GM11168 (cell line): ENCODE measurements at regions not wholly inside any gene's neighbourhood (a gene's known extent, or its start where the extent isn't known, plus 50 kb on each side); places are given as distances from the start of the nearest gene placed in this dataset.

Experiments
- in situ Hi-C: fragments of 300-500 bp; cut with MboI; formaldehyde crosslinking; loops from one replicate; pipeline ENCODE4 v1.12.0; 2022; ENCODE audit warnings: low sequenced_read_pairs; ENCODE audit not compliant: unreplicated experiment

GRCh38 chr7:35465791-35466336 lies 212.0 kb upstream of the TBX20 start:
- in situ Hi-C loops, result no loop called here

- in situ Hi-C loops, result no loop called here
Measured at GRCh38 chr7:35463751-35464150, 209.9 kb upstream of the TBX20 start.

DNA sequence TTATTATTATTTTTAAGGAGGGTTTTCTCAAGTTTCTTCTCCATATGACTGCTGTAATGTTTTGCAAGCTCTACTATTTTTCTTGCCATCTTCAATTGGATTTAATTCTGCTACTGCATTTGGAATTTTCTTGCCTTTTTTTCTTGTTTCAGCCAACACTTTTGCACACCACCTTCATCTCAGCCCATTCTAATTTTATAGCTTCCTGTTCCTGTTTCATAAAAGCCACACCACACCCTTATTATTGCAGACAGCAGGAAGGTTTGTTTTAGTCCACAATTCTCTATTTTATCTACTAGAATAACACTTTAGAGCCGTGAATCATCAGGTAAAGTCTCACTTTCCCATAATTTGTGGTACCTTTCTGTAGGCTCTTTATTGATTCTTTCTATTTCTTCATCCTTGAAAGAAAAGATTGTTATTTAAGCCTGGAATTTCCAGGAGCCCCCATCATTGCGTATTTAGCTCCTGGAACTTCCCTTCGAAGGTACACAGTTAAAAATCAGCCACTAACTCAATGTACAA lies 209.3 kb upstream of the TBX20 start:
- in situ Hi-C loops, result no loop called here

GRCh38 chr7:35454575-35455385 lies 200.9 kb upstream of the TBX20 start:
- in situ Hi-C loops, result no loop called here

DNA sequence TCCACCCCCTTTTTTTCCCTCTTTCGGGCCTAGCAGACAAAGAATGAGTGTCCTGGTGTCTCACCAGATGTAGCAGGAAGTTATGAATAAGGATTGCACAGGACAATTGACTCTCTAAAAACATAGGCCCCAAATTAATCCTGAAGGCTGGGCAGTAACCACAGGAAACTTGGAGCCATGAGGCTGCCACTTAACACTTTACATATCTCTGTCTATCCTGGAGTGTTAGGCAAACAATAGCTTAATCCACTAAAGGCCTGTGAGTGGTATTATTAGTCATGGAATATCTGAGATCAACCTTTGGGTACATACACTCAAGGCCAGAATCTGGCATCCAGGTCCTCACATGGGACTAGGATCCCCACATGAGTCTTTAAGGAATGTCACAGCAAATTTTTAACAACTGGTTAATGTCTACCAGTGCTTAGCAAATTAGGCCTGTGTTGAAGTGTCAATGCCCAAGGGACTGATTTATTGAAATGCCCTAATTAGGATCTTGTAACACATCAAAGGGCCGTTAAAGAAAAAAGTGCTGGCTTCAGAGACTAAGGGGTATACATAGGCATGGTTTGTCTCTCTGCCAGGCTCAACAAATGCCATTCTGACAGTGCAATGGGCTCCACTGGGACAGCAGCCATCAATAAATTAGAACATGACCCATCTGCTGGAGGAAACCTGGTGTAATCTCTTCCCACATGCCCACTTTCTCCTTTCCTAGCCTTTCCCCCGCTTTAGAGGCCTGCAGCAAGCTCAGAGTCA lies 196.7 kb upstream of the TBX20 start:
- in situ Hi-C loops, result no loop called here

DNA sequence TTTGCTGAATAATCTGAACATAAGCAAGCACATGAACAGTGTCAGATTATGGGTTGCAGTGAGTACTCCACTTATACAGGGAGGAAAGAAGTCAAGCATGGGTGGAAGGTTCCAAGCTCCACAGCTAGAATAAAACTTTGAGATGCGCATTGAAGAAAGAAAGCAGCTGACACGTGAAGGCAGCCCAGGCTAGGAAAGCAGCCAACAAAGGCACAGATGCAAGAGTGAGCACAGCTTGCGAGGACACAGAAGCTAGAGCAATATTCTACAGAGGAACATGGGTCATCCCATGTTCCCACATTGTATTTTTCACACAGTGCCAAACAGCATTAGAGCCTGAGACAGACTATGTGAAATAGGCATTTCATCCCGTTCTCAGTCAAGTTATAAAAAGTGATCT lies 194.6 kb upstream of the TBX20 start:
- in situ Hi-C loops, result no loop called here

DNA sequence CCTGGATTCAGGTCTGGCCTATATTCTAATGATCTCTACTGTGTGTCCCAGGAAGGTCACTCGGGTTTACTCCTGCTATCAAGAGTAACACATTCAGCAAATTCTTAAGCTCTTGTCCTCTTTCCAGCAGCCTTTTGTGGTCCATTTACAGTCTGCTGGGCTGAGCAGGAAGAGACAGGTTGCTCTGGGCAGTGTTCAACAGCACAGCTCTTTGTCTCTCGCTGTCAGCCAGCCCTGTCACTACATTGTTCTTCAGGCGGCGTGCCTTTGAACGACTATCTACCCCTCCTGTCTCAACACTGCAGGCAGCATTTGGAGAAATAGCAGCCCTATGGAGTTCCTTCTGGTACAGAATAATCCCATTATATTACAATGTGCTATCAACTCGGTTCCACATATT lies 192.2 kb upstream of the TBX20 start:
- in situ Hi-C loops, result no loop called here

GRCh38 chr7:35437619-35438275 lies 183.8 kb upstream of the TBX20 start:
- in situ Hi-C loops, result no loop called here

GRCh38 chr7:35436452-35436851 lies 182.6 kb upstream of the TBX20 start:
- in situ Hi-C loops, result no loop called here

GRCh38 chr7:35430547-35431153 lies 176.8 kb upstream of the TBX20 start:
- in situ Hi-C loops, result no loop called here

DNA sequence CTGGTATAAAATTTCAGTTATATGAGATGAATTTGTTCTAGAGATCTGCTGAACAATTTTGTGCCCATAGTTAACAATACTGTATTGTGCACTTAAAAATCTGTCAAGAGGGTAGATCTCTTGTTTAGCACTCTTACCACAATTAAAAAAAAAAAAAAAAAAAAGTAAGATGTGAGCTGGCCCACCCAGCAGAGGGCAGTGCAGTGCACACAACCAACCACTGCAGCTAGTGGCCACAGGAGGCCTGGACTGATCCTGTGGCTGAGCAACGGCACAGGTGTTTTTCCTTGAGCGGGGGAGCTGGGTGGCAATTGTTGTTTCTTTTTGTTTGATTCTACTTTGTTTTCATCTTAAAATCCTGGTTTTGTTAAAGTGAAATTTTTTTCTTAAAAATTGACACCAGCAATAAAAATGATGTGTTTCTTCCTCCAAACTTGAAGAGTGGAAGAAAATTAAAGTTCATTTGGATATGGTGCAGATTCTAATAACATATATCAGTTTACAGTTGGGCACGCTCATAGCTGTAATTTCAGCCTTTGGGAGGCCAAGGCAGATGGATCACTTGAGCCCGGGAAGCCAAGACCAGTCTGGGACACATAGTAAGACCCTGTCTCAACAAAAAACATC lies 171.1 kb upstream of the TBX20 start:
- in situ Hi-C loops, result no loop called here

- in situ Hi-C loops, result no loop called here
Measured at GRCh38 chr7:35424440-35424839, 170.5 kb upstream of the TBX20 start.

DNA sequence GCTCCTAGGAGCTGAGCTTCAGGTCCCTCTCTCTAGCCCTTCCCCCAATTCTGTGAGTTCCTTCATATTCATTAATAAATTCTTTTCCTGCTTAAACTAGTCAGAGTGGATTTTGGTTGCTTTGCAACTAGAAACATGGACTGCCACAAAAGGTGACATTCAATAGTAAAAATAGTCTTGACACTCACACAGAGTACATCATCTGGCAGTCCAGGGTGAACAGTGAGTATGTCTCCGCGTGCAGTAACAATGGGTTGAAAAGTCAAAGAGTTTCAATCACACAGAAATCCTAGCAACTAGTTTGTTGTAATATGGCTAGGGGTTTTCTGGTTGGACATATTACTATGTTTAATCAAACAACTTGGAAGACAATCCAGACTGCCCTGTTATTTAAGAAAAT lies 168.8 kb upstream of the TBX20 start:
- in situ Hi-C loops, result no loop called here

- in situ Hi-C loops, result no loop called here
Measured at GRCh38 chr7:35420656-35421055, 166.8 kb upstream of the TBX20 start.

GRCh38 chr7:35419391-35419755 lies 165.5 kb upstream of the TBX20 start:
- in situ Hi-C loops, result no loop called here

- in situ Hi-C loops, result no loop called here
Measured at GRCh38 chr7:35418716-35419390, 165.0 kb upstream of the TBX20 start.

DNA sequence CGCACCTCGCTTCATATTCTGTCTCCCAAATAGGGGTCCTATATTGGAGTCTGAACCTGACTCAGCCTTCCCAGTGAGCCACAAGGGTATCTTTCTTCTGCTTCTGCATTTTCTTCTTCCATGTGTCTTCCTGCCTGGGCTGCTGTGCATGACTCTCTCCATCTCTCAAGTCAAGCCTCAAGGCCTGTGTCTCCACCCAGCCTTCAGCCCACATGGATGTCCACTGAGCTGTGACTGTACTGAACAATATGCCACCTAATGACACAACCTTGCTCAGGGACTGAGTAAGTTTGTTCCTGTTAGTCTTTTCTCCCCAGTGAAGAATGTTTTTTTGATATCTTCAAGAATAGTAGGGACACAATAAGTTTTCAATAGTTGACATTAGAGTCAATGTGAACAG lies 162.7 kb upstream of the TBX20 start:
- in situ Hi-C loops, result no loop called here

DNA sequence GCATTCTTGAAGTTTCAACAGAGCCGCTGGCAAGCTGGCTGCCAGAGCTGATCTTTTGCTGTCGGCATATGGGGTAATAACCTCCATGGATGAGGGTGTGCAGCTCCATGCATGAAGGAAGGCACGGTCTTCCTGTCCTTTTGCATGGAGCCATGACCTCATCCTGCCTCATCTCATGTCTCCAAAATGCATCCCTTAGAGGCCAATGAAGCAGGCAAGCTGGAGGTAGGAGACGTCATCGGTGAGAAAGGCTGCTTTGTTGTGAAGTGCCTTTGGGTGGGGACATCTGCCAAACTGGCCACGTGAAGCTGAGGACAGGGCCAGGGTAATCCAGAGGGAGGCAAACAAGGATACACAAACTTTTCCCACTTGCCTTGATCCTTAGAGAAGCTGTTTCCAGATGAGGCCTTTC lies 161.5 kb upstream of the TBX20 start:
- in situ Hi-C loops, result no loop called here

DNA sequence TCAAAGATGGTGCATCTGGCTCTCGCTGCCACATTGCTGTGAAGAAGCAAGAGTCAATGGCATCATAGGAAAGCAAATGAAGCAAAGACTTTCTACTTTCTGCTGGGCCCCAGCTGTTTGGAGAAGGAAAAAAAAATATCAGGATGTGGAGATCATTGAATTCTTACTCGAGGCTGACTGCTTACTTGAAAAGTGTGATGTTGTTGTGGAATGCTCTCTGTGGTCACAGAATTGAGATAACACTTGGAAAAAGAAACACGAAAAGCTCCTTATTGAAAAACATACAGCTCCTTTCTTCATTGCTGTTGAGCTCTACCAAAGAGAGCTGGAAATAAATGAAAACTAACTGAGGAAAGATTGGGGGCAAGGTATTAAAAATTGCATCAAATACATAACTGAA lies 157.4 kb upstream of the TBX20 start:
- in situ Hi-C loops, result no loop called here
